ENCODE measurements at regions not wholly inside any gene's neighbourhood (a gene's known extent, or its start where the extent isn't known, plus 50 kb on each side); places are given as distances from the start of the nearest gene placed in this dataset.
"Not testable (repeated sequence)": the region's sequence is repeated elsewhere in the genome, so short reads cannot be mapped to it uniquely, and the experiment has no call there.

DNA sequence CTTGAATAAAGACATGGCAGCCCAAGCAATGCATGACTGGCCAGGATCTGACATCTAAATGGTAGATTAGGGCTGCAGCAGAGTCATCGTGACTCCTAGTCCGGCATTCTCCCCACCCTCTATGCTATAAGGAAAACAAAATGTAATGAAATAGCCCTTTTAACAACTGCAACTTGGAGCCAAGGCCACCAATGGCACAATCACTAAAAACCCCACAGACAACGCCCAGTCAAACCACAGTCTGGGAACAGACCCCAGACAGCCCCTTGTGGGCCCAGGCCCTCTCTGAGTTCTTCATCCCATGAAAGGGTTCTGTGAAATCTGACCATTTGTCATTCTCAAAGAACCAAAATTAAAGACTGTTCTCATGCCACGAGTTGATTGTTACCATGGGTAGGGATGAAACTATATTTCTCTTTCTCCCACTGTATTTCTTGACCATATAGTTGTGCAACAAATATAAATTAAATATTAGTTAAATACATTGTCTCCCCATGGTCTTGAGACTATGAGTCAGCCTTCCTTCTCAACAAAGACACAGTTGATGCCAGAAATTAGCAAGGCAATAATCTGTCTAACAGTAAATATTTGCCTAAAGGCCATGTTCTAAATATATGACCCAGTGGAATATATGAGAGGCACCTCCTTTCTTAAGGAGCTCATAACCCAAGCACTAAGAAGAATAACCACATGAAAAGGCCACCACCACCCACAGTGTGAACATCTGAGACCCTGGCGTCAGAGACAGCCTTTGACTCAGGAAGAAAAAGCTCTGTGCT, 85.6 kb upstream of the SSTR4 start:
- peaks cover 0 to 2% of the 10 kb centered on the region in 2 donors for H3K27me3 ChIP-seq (ENCODE audit: control insufficient read depth in 2 of 2, insufficient read depth in 2 of 2, low read length in 2 of 2)
- H3K36me3 ChIP-seq (ENCODE audit: control insufficient read depth in 2 of 2, insufficient read depth in 2 of 2, low read length in 2 of 2): no peaks in the 10 kb centered on the region
- no peak overlapping the region for H3K27ac ChIP-seq (ENCODE audit: low read depth in 2 of 2, low read length in 2 of 2)
- no peak overlapping the region for H3K9ac ChIP-seq (ENCODE audit: low read depth in 1 of 2, low read length in 2 of 2)
- H3K4me3 ChIP-seq (ENCODE audit: low read length in 2 of 2): no peak overlapping the region
- no peaks in the 10 kb centered on the region for H3K4me1 ChIP-seq (ENCODE audit: control insufficient read depth in 2 of 2, insufficient read depth in 2 of 2, low read length in 2 of 2)
- no peaks in the 10 kb centered on the region for H3K9me3 ChIP-seq (ENCODE audit: control insufficient read depth in 2 of 2, low read length in 2 of 2)

DNA sequence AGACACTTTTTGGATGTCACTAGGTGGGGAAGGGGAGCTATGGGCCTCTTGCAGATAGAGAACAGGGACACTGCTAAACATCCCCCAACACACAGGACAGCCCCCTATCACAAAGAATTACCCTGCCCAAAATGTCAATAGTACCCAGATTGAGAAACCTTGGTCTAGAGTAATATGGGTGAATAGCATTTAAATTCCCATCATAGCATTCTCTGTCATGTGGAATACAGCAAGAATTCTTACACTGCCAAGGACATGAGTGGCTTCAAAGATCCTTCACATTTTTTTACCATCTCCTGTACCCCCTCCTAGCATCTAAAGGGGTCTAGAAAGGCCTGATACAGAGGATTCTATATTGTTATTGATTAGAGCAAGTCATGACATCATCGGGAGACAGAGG, 83.1 kb upstream of the SSTR4 start:
- no peaks in the 10 kb centered on the region for H3K4me1 ChIP-seq (ENCODE audit: control insufficient read depth in 2 of 2, insufficient read depth in 2 of 2, low read length in 2 of 2)
- H3K9ac ChIP-seq (ENCODE audit: low read depth in 1 of 2, low read length in 2 of 2): no peak overlapping the region
- no peak overlapping the region for H3K4me3 ChIP-seq (ENCODE audit: low read length in 2 of 2)
- peaks cover 0 to 2% of the 10 kb centered on the region in 2 donors for H3K27me3 ChIP-seq (ENCODE audit: control insufficient read depth in 2 of 2, insufficient read depth in 2 of 2, low read length in 2 of 2)
- H3K9me3 ChIP-seq (ENCODE audit: control insufficient read depth in 2 of 2, low read length in 2 of 2): no peaks in the 10 kb centered on the region
- H3K36me3 ChIP-seq (ENCODE audit: control insufficient read depth in 2 of 2, insufficient read depth in 2 of 2, low read length in 2 of 2): no peaks in the 10 kb centered on the region
- H3K27ac ChIP-seq (ENCODE audit: low read depth in 2 of 2, low read length in 2 of 2): no peak overlapping the region

DNA sequence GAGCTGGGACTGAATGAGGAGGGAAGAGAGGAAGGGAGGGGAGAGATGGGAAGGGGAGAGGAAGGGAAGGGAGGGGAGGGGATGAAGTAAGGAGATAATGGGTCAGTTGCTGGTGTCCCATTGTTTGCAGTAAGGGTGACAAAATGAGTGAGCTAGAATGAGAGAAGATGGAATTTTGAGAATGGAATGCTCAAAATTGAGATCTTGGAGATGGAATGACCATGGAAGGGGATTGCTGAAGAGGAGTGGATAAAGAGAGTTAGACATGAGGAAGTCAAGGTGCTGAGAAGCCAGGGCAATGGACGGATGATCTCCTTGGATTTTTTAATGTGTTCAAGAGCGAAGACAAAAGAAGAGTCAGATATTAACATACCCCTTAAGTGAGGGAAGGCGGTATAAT, 80.5 kb upstream of the SSTR4 start:
- H3K27me3 ChIP-seq (ENCODE audit: control insufficient read depth in 2 of 2, insufficient read depth in 2 of 2, low read length in 2 of 2): no peaks in the 10 kb centered on the region
- H3K36me3 ChIP-seq (ENCODE audit: control insufficient read depth in 2 of 2, insufficient read depth in 2 of 2, low read length in 2 of 2): no peaks in the 10 kb centered on the region
- H3K4me1 ChIP-seq (ENCODE audit: control insufficient read depth in 2 of 2, insufficient read depth in 2 of 2, low read length in 2 of 2): no peaks in the 10 kb centered on the region
- H3K9ac ChIP-seq (ENCODE audit: low read depth in 1 of 2, low read length in 2 of 2): no peak overlapping the region
- H3K4me3 ChIP-seq (ENCODE audit: low read length in 2 of 2): no peak overlapping the region
- H3K9me3 ChIP-seq (ENCODE audit: control insufficient read depth in 2 of 2, low read length in 2 of 2): no peaks in the 10 kb centered on the region
- H3K27ac ChIP-seq (ENCODE audit: low read depth in 2 of 2, low read length in 2 of 2): no peak overlapping the region

DNA sequence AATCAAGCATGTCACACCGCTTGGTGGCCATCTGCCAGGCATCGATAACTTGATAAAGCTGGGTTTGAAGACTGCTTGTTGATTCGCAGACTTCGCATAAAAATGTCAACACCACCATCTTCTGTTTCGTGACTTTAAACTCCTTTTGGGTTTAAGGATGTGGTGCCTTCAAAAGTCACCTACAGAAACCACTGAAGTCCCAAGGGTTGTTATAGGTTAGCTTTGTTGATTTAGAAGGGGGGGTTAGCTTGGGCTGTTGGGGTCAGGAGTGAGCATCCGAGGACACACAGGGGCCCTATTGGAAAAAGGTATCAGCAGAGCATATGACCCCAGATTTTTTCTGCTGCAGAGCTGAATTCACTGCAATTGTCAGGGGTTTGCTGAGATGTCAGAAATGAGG, 76.7 kb upstream of the SSTR4 start:
- no peak overlapping the region for H3K27ac ChIP-seq (ENCODE audit: low read depth in 2 of 2, low read length in 2 of 2)
- H3K9ac ChIP-seq (ENCODE audit: low read depth in 1 of 2, low read length in 2 of 2): no peak overlapping the region
- H3K36me3 ChIP-seq (ENCODE audit: control insufficient read depth in 2 of 2, insufficient read depth in 2 of 2, low read length in 2 of 2): no peaks in the 10 kb centered on the region
- no peaks in the 10 kb centered on the region for H3K4me1 ChIP-seq (ENCODE audit: control insufficient read depth in 2 of 2, insufficient read depth in 2 of 2, low read length in 2 of 2)
- no peaks in the 10 kb centered on the region for H3K9me3 ChIP-seq (ENCODE audit: control insufficient read depth in 2 of 2, low read length in 2 of 2)
- H3K4me3 ChIP-seq (ENCODE audit: low read length in 2 of 2): no peak overlapping the region
- H3K27me3 ChIP-seq (ENCODE audit: control insufficient read depth in 2 of 2, insufficient read depth in 2 of 2, low read length in 2 of 2): no peaks in the 10 kb centered on the region

GRCh38 chr20:22962567-22963439, 72.3 kb upstream of the SSTR4 start:
- Histone ChIP-seq H3K27ac (ENCODE audit: low read depth in 2 of 2, low read length in 2 of 2) (no peak overlapping the region), H3K4me3 (ENCODE audit: low read length in 2 of 2) (no peak overlapping the region), H3K36me3 (ENCODE audit: control insufficient read depth in 2 of 2, insufficient read depth in 2 of 2, low read length in 2 of 2) (no peaks in the 10 kb centered on the region), H3K9ac (ENCODE audit: low read depth in 1 of 2, low read length in 2 of 2) (no peak overlapping the region), H3K27me3 (ENCODE audit: control insufficient read depth in 2 of 2, insufficient read depth in 2 of 2, low read length in 2 of 2) (no peaks in the 10 kb centered on the region), H3K9me3 (ENCODE audit: control insufficient read depth in 2 of 2, low read length in 2 of 2) (no peaks in the 10 kb centered on the region), H3K4me1 (ENCODE audit: control insufficient read depth in 2 of 2, insufficient read depth in 2 of 2, low read length in 2 of 2) (no peaks in the 10 kb centered on the region)

- no peaks in the 10 kb centered on the region for H3K9me3 ChIP-seq (ENCODE audit: control insufficient read depth in 2 of 2, low read length in 2 of 2)
- no peaks in the 10 kb centered on the region for H3K4me1 ChIP-seq (ENCODE audit: control insufficient read depth in 2 of 2, insufficient read depth in 2 of 2, low read length in 2 of 2)
- H3K4me3 ChIP-seq (ENCODE audit: low read length in 2 of 2): no peak overlapping the region
- H3K27me3 ChIP-seq (ENCODE audit: control insufficient read depth in 2 of 2, insufficient read depth in 2 of 2, low read length in 2 of 2): no peaks in the 10 kb centered on the region
- no peaks in the 10 kb centered on the region for H3K36me3 ChIP-seq (ENCODE audit: control insufficient read depth in 2 of 2, insufficient read depth in 2 of 2, low read length in 2 of 2)
- H3K27ac ChIP-seq (ENCODE audit: low read depth in 2 of 2, low read length in 2 of 2): no peak overlapping the region
- H3K9ac ChIP-seq (ENCODE audit: low read depth in 1 of 2, low read length in 2 of 2): no peak overlapping the region
These were observed 71.5 kb upstream of the SSTR4 start for GRCh38 chr20:22963581-22963980.

- Histone ChIP-seq H3K4me3 (ENCODE audit: low read length in 2 of 2) (no peak overlapping the region), H3K9ac (ENCODE audit: low read depth in 1 of 2, low read length in 2 of 2) (no peak overlapping the region), H3K4me1 (ENCODE audit: control insufficient read depth in 2 of 2, insufficient read depth in 2 of 2, low read length in 2 of 2) (no peaks in the 10 kb centered on the region), H3K27ac (ENCODE audit: low read depth in 2 of 2, low read length in 2 of 2) (no peak overlapping the region), H3K36me3 (ENCODE audit: control insufficient read depth in 2 of 2, insufficient read depth in 2 of 2, low read length in 2 of 2) (no peaks in the 10 kb centered on the region), H3K9me3 (ENCODE audit: control insufficient read depth in 2 of 2, low read length in 2 of 2) (no peaks in the 10 kb centered on the region), H3K27me3 (ENCODE audit: control insufficient read depth in 2 of 2, insufficient read depth in 2 of 2, low read length in 2 of 2) (no peaks in the 10 kb centered on the region)
These were observed 68.2 kb upstream of the SSTR4 start for GRCh38 chr20:22966787-22967464.

GRCh38 chr20:22967706-22968105, 67.4 kb upstream of the SSTR4 start:
- H3K4me3 ChIP-seq (ENCODE audit: low read length in 2 of 2); H3K9ac ChIP-seq (ENCODE audit: low read depth in 1 of 2, low read length in 2 of 2); H3K27ac ChIP-seq (ENCODE audit: low read depth in 2 of 2, low read length in 2 of 2); H3K9me3 ChIP-seq (ENCODE audit: control insufficient read depth in 2 of 2, low read length in 2 of 2); H3K36me3 ChIP-seq (ENCODE audit: control insufficient read depth in 2 of 2, insufficient read depth in 2 of 2, low read length in 2 of 2); H3K27me3 ChIP-seq (ENCODE audit: control insufficient read depth in 2 of 2, insufficient read depth in 2 of 2, low read length in 2 of 2); H3K4me1 ChIP-seq (ENCODE audit: control insufficient read depth in 2 of 2, insufficient read depth in 2 of 2, low read length in 2 of 2): not testable (repeated sequence)

GRCh38 chr20:22969031-22969430, 66.1 kb upstream of the SSTR4 start:
- H3K27me3 ChIP-seq (ENCODE audit: control insufficient read depth in 2 of 2, insufficient read depth in 2 of 2, low read length in 2 of 2); H3K9ac ChIP-seq (ENCODE audit: low read depth in 1 of 2, low read length in 2 of 2); H3K36me3 ChIP-seq (ENCODE audit: control insufficient read depth in 2 of 2, insufficient read depth in 2 of 2, low read length in 2 of 2); H3K27ac ChIP-seq (ENCODE audit: low read depth in 2 of 2, low read length in 2 of 2); H3K4me1 ChIP-seq (ENCODE audit: control insufficient read depth in 2 of 2, insufficient read depth in 2 of 2, low read length in 2 of 2); H3K9me3 ChIP-seq (ENCODE audit: control insufficient read depth in 2 of 2, low read length in 2 of 2); H3K4me3 ChIP-seq (ENCODE audit: low read length in 2 of 2): not testable (repeated sequence)

DNA sequence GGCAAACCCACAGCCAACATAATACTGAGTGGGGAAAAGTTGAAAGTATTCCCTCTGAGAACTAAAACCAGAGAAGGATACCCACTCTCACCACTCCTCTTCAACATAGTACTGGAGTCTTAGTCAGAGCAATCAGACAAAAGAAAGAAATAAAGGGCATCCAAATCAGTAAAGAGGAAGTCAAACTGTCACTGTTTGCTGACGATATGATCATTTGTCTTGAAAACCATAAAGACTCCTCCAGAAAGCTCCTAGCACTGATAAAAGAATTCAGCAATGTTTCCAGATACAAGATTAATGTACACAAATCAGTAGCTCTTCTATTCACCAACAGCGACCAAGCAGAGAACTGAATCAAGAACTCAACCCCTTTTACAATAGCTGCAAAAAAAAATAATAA, 64.0 kb upstream of the SSTR4 start:
- H3K36me3 ChIP-seq (ENCODE audit: control insufficient read depth in 2 of 2, insufficient read depth in 2 of 2, low read length in 2 of 2); H3K9me3 ChIP-seq (ENCODE audit: control insufficient read depth in 2 of 2, low read length in 2 of 2); H3K9ac ChIP-seq (ENCODE audit: low read depth in 1 of 2, low read length in 2 of 2); H3K27me3 ChIP-seq (ENCODE audit: control insufficient read depth in 2 of 2, insufficient read depth in 2 of 2, low read length in 2 of 2); H3K4me3 ChIP-seq (ENCODE audit: low read length in 2 of 2); H3K27ac ChIP-seq (ENCODE audit: low read depth in 2 of 2, low read length in 2 of 2); H3K4me1 ChIP-seq (ENCODE audit: control insufficient read depth in 2 of 2, insufficient read depth in 2 of 2, low read length in 2 of 2): not testable (repeated sequence)
